Esophagus squamous epithelium (tissue), 5 donors: ENCODE measurements at regions not wholly inside any gene's neighbourhood (a gene's known extent, or its start where the extent isn't known, plus 50 kb on each side); places are given as distances from the start of the nearest gene placed in this dataset.

Experiments
- DNase-seq: peaks from one replicate; lab custom pipeline; 2025; lab: John Stamatoyannopoulos, UW
- H3K27ac ChIP-seq, 4 donors: fragments of 200-600 bp; sonication (generic); one replicate each; pipeline ENCODE4 v1.5.1; 2016 to 2019; ENCODE audit warnings: mild to moderate bottlenecking in 1 of 4
- H3K27me3 ChIP-seq, 4 donors: fragments of 200-600 bp; sonication (generic); 1 replicate in 3 of 4; 2 replicates in 1 of 4; pipeline versions ENCODE4 v1.5.1 to v1.6.0; 2017 to 2021; ENCODE audit warnings: antibody characterized with exemption in 1 of 4
- H3K36me3 ChIP-seq, 3 donors: fragments of 200-600 bp; sonication (generic); one replicate each; pipeline ENCODE4 v1.5.1; 2016 to 2019
- H3K4me1 ChIP-seq, 3 donors: fragments of 200-600 bp; sonication (generic); one replicate each; pipeline ENCODE4 v1.5.1; 2017 to 2019
- H3K4me3 ChIP-seq, 4 donors: fragments of 200-600 bp; sonication (generic); 1 replicate in 3 of 4; 2 replicates in 1 of 4; pipeline ENCODE4 v1.5.1; 2016 to 2019; ENCODE audit warnings: mild to moderate bottlenecking in 2 of 4, moderate library complexity in 1 of 4
- H3K9me3 ChIP-seq, 3 donors: fragments of 200-600 bp; sonication (generic); one replicate each; pipeline ENCODE4 v1.5.1; 2016 to 2019
- CTCF ChIP-seq, 6 experiments: fragments of 450-650 bp in 4 of 6; fragments of 200-600 bp in 2 of 6; sonication (generic) in 2 of 6; IDR thresholded peaks; one replicate each; pipeline ENCODE4 v1.5.1; 2016 to 2019; ENCODE audit warnings: antibody characterized with exemption in 6 of 6, mild to moderate bottlenecking in 4 of 6, moderate library complexity in 4 of 6
- POLR2A ChIP-seq, 4 donors: fragments of 450-650 bp; IDR thresholded peaks; one replicate each; pipeline ENCODE4 v1.6.1; 2017; ENCODE audit warnings: antibody characterized with exemption in 4 of 4, mild to moderate bottlenecking in 4 of 4, moderate library complexity in 3 of 4
- WGBS, 2 donors: methylation state at CpG; one replicate each; pipeline ENCODE4 v1.1.5; 2018; 5-methylcytosine and 5-hydroxymethylcytosine counted together
- intact Hi-C: fragments of 100-400 bp; cut with DNase I; formaldehyde crosslinking; loops from one replicate; pipeline ENCODE4 v1.15.0; 2022
- donor health status: DM: yes; HTN: yes; CAD: no.

GRCh38 chr2:236935083-236935482 is 150.6 kb upstream of the COPS8 start:
- peaks cover 0 to 2% (median 0%) of the 10 kb centered on the region in 3 donors for H3K4me1 ChIP-seq
- intact Hi-C loops: no loop called here
- no peaks in the 10 kb centered on the region for H3K9me3 ChIP-seq
- no peaks in the 10 kb centered on the region for H3K36me3 ChIP-seq
- H3K27ac ChIP-seq: no peak overlapping the region
- 85 to 89% methylated on average over 5 of the region's 5 CpGs for WGBS, 2 donors
- no peak for DNase-seq
- H3K27me3 ChIP-seq: peaks cover 0 to 5% (median 0%) of the 10 kb centered on the region in 4 donors
- no peak overlapping the region for H3K4me3 ChIP-seq
- TF ChIP-seq POLR2A (IDR thresholded peaks at IDR 0.05) (no peak), CTCF (IDR thresholded peaks at IDR 0.05) (no peak)

DNA sequence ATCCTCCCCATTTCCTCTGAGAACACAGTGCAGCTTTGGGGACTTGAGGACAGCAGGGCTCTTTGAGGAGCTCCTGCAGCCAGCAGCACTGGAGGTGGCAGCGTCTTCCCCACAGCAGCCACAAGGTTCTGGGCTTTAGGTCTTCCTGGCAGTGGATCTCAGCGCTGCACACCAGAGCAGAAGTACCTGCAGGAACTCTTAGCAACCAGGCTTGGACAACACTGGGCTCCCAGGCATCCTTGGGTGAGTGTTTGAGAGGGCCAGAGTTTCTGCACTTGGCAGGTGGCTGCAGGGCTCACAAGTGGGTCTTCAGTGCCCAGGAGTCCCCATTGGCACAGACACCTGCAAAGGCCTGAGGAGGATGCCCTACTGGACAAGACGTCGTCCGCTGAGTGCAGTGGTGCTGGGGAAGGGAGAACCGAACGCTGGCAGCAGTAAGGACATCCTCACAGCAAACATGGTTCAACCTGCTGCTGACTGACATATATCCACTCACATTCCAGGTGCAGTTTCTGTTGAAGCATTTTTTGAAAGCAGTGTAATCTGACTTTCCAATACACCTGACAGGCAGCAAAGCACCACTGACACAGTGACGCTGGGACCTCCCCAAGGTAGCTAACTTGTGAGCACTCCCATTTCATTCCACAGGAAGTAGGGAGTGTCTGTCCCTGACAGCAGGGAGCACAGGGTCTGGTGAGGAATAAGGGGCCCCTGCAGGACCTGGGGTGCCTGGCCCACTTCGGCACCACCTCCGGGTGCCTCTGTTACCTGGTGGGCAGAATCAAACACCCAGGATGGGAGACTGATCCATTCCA is 149.9 kb upstream of the COPS8 start:
- intact Hi-C loops: no loop called here
- TF ChIP-seq CTCF (IDR thresholded peaks at IDR 0.05) (no peak), POLR2A (IDR thresholded peaks at IDR 0.05) (no peak)
- Histone ChIP-seq H3K4me3 (no peak overlapping the region), H3K4me1 (peaks cover 0 to 3% (median 0%) of the 10 kb centered on the region in 3 donors), H3K27me3 (peaks cover 0 to 5% (median 0%) of the 10 kb centered on the region in 4 donors), H3K36me3 (no peaks in the 10 kb centered on the region), H3K9me3 (no peaks in the 10 kb centered on the region), H3K27ac (no peak overlapping the region)
- 85 to 92% methylated on average over 2 to 5 of the region's 10 CpGs for WGBS, 2 donors
- DNase-seq: no peak

DNA sequence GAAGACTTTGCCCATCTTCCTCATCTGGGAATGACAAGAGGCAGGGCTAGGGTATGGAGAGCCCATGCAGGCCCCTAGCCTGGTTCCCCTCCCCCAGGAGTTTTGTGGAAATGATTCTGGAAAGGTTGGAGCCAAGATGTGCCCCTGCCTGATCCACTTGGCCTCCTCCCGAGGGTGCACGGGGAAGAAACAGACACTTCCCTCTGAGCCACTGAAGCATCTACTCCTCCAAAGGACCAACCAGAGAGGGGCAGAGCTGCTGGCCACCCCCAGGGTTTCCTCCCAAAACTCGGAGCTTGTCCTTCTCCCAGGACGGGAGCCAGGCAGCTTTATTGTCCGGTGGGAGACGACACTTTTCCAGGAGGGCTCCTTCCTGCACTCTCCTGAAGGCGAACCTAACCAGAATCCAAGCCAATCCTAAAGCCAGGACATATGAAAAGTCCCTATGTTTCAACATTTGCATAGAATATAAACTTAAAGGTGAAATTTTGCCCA is 149.2 kb upstream of the COPS8 start:
- intact Hi-C loops: no loop called here
- WGBS, 2 donors: 75 to 78% methylated on average over 3 to 5 of the region's 7 CpGs
- DNase-seq: no peak

GRCh38 chr2:236938126-236938525 is 147.6 kb upstream of the COPS8 start:
- H3K4me1 ChIP-seq: peaks cover 0 to 3% (median 0%) of the 10 kb centered on the region in 3 donors
- no peak overlapping the region for H3K27ac ChIP-seq
- DNase-seq: no peak
- 50 to 69% methylated on average over 3 of the region's 3 CpGs for WGBS, 2 donors
- TF ChIP-seq CTCF (IDR thresholded peaks at IDR 0.05) (no peak), POLR2A (IDR thresholded peaks at IDR 0.05) (no peak)
- peaks cover 0 to 5% (median 0%) of the 10 kb centered on the region in 4 donors for H3K27me3 ChIP-seq
- no peaks in the 10 kb centered on the region for H3K9me3 ChIP-seq
- H3K36me3 ChIP-seq: no peaks in the 10 kb centered on the region
- intact Hi-C loops: no loop called here
- H3K4me3 ChIP-seq: no peak overlapping the region

More for the DNA sequence above, 149.2 kb upstream of the COPS8 start:
- TF ChIP-seq CTCF (IDR thresholded peaks at IDR 0.05) (no peak), POLR2A (IDR thresholded peaks at IDR 0.05) (no peak)
- no peaks in the 10 kb centered on the region for H3K36me3 ChIP-seq
- no peaks in the 10 kb centered on the region for H3K9me3 ChIP-seq
- no peak overlapping the region for H3K4me3 ChIP-seq
- H3K27ac ChIP-seq: no peak overlapping the region
- H3K27me3 ChIP-seq: peaks cover 0 to 5% (median 0%) of the 10 kb centered on the region in 4 donors
- H3K4me1 ChIP-seq: peaks cover 0 to 3% (median 0%) of the 10 kb centered on the region in 3 donors

GRCh38 chr2:236939271-236939670 is 146.4 kb upstream of the COPS8 start:
- Histone ChIP-seq H3K36me3 (no peaks in the 10 kb centered on the region), H3K4me1 (peaks cover 0 to 3% (median 0%) of the 10 kb centered on the region in 3 donors), H3K4me3 (no peak overlapping the region), H3K27me3 (peaks cover 0 to 5% (median 0%) of the 10 kb centered on the region in 4 donors), H3K27ac (no peak overlapping the region), H3K9me3 (no peaks in the 10 kb centered on the region)
- intact Hi-C loops: no loop called here
- 72 to 83% methylated on average over 1 to 2 of the region's 2 CpGs for WGBS, 2 donors
- TF ChIP-seq POLR2A (IDR thresholded peaks at IDR 0.05): no peak
- DNase-seq: no peak
